ENCODE measurements at regions not wholly inside any gene's neighbourhood (a gene's known extent, or its start where the extent isn't known, plus 50 kb on each side); places are given as distances from the start of the nearest gene placed in this dataset.

- Histone ChIP-seq H3K27ac (no peak overlapping the region), H3K27me3 (no peaks in the 10 kb centered on the region), H3K36me3 (no peaks in the 10 kb centered on the region), H3K4me1 (no peaks in the 10 kb centered on the region), H3K9me3 (no peaks in the 10 kb centered on the region), H3K4me3 (no peak overlapping the region)
- intact Hi-C loops (cut with DNase I) = no loop called here
- TF ChIP-seq, protein P1, sequence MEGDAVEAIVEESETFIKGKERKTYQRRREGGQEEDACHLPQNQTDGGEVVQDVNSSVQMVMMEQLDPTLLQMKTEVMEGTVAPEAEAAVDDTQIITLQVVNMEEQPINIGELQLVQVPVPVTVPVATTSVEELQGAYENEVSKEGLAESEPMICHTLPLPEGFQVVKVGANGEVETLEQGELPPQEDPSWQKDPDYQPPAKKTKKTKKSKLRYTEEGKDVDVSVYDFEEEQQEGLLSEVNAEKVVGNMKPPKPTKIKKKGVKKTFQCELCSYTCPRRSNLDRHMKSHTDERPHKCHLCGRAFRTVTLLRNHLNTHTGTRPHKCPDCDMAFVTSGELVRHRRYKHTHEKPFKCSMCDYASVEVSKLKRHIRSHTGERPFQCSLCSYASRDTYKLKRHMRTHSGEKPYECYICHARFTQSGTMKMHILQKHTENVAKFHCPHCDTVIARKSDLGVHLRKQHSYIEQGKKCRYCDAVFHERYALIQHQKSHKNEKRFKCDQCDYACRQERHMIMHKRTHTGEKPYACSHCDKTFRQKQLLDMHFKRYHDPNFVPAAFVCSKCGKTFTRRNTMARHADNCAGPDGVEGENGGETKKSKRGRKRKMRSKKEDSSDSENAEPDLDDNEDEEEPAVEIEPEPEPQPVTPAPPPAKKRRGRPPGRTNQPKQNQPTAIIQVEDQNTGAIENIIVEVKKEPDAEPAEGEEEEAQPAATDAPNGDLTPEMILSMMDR (IDR thresholded peaks at IDR 0.05) = no peak
- no peak for DNase-seq (ENCODE audit: low spot score in 2 of 2)
These were observed 164.3 kb upstream of the SETMAR start for GRCh38 chr3:4138786-4139431.

DNA sequence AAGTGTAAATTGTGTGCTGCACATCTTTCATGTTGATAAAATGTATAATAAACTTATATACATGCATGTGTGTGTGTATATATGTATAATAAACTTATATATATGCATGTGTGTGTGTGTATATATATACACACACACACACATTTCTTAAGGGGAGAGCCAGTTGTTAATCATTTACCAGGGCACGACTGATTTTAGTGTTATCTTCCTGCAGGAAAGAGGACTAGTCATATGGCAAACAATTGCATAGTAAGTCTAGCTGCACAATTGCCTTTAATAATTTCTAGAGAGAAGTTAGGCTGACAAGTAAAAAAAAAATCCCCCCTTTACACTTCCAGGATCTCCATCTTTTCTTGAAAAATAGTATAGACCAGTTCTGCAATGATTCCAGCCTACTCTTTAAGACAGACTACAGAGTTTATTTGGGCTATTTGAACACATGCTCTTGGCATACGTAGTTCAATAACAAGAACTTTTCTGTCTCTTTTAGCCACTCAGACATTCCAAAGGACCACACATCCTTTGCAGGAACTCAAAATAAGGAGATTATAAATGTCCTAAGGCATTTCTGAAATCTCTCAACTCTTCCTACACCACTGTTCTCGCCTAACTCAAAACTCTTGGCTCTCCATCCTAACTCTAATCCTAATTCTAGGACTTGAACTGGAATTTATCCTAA, 163.6 kb upstream of the SETMAR start:
- no peaks in the 10 kb centered on the region for H3K4me1 ChIP-seq
- intact Hi-C loops (cut with DNase I) = no loop called here
- no peak for DNase-seq (ENCODE audit: low spot score in 2 of 2)
- no peaks in the 10 kb centered on the region for H3K36me3 ChIP-seq
- H3K9me3 ChIP-seq = no peaks in the 10 kb centered on the region
- TF ChIP-seq, protein P1 (IDR thresholded peaks at IDR 0.05) = no peak
- H3K27me3 ChIP-seq = no peaks in the 10 kb centered on the region
- H3K4me3 ChIP-seq = no peak overlapping the region
- no peak overlapping the region for H3K27ac ChIP-seq

GRCh38 chr3:4140921-4141320, 162.2 kb upstream of the SETMAR start:
- Histone ChIP-seq H3K4me1 (no peaks in the 10 kb centered on the region), H3K9me3 (no peaks in the 10 kb centered on the region)

GRCh38 chr3:4147556-4148118, 155.5 kb upstream of the SETMAR start:
- no peak for DNase-seq (ENCODE audit: low spot score in 2 of 2)
- TF ChIP-seq, protein P1 (IDR thresholded peaks at IDR 0.05) = no peak
- Histone ChIP-seq H3K4me3 (no peak overlapping the region), H3K27ac (no peak overlapping the region), H3K9me3 (no peaks in the 10 kb centered on the region), H3K27me3 (no peaks in the 10 kb centered on the region), H3K4me1 (no peaks in the 10 kb centered on the region), H3K36me3 (no peaks in the 10 kb centered on the region)
- intact Hi-C loops (cut with DNase I) = no loop called here

More at GRCh38 chr3:4140921-4141320, 162.2 kb upstream of the SETMAR start:
- Histone ChIP-seq H3K27me3 (no peaks in the 10 kb centered on the region), H3K27ac (no peak overlapping the region), H3K36me3 (no peaks in the 10 kb centered on the region), H3K4me3 (no peak overlapping the region)
- intact Hi-C loops (cut with DNase I) = no loop called here
- TF ChIP-seq, protein P1 (IDR thresholded peaks at IDR 0.05) = no peak
- no peak for DNase-seq (ENCODE audit: low spot score in 2 of 2)

- DNase-seq (ENCODE audit: low spot score in 2 of 2) = no peak
- Histone ChIP-seq H3K4me1 (no peaks in the 10 kb centered on the region), H3K4me3 (no peak overlapping the region), H3K36me3 (no peaks in the 10 kb centered on the region), H3K27ac (no peak overlapping the region), H3K27me3 (no peaks in the 10 kb centered on the region), H3K9me3 (no peaks in the 10 kb centered on the region)
- intact Hi-C loops (cut with DNase I) = no loop called here
- TF ChIP-seq, protein P1 (IDR thresholded peaks at IDR 0.05) = no peak
These were observed 153.9 kb upstream of the SETMAR start for GRCh38 chr3:4149296-4149695.
